ENCODE measurements at regions not wholly inside any gene's neighbourhood (a gene's known extent, or its start where the extent isn't known, plus 50 kb on each side); places are given as distances from the start of the nearest gene placed in this dataset.

- no peak for DNase-seq (ENCODE audit: low spot score)
Observed at GRCh38 chr1:4961935-4962645, 307.7 kb downstream of the AJAP1 start.

GRCh38 chr1:4960782-4961475 is 306.5 kb downstream of the AJAP1 start:
- no peak for DNase-seq (ENCODE audit: low spot score)

GRCh38 chr1:4960336-4960735 is 305.9 kb downstream of the AJAP1 start:
- no peak for DNase-seq (ENCODE audit: low spot score)

- no peak for DNase-seq (ENCODE audit: low spot score)
Observed at GRCh38 chr1:4959216-4959615, 304.8 kb downstream of the AJAP1 start.

- no peak for DNase-seq (ENCODE audit: low spot score)
Observed at GRCh38 chr1:4957027-4957426, 302.6 kb downstream of the AJAP1 start.

- DNase-seq (ENCODE audit: low spot score), result no peak
Observed at GRCh38 chr1:4954392-4954791, 300.0 kb downstream of the AJAP1 start.

GRCh38 chr1:4951601-4952000 is 297.2 kb downstream of the AJAP1 start:
- no peak for DNase-seq (ENCODE audit: low spot score)

GRCh38 chr1:4946343-4946742 is 291.9 kb downstream of the AJAP1 start:
- no peak for DNase-seq (ENCODE audit: low spot score)

GRCh38 chr1:4944911-4945310 is 290.5 kb downstream of the AJAP1 start:
- DNase-seq (ENCODE audit: low spot score), result no peak

- no peak for DNase-seq (ENCODE audit: low spot score)
Observed at GRCh38 chr1:4944072-4944471, 289.7 kb downstream of the AJAP1 start.

- no peak for DNase-seq (ENCODE audit: low spot score)
Observed at GRCh38 chr1:4939266-4939665, 284.9 kb downstream of the AJAP1 start.

GRCh38 chr1:4937876-4938534 is 283.6 kb downstream of the AJAP1 start:
- no peak for DNase-seq (ENCODE audit: low spot score)

- DNase-seq (ENCODE audit: low spot score), result no peak
Observed at GRCh38 chr1:4935807-4936206, 281.4 kb downstream of the AJAP1 start.

GRCh38 chr1:4933232-4933631 is 278.8 kb downstream of the AJAP1 start:
- no peak for DNase-seq (ENCODE audit: low spot score)

- no peak for DNase-seq (ENCODE audit: low spot score)
Observed at GRCh38 chr1:4932311-4933030, 278.1 kb downstream of the AJAP1 start.

- DNase-seq (ENCODE audit: low spot score), result no peak
Observed at GRCh38 chr1:4931486-4931885, 277.1 kb downstream of the AJAP1 start.

- DNase-seq (ENCODE audit: low spot score), result no peak
Observed at GRCh38 chr1:4928186-4928585, 273.8 kb downstream of the AJAP1 start.

GRCh38 chr1:4924356-4924755 is 269.9 kb downstream of the AJAP1 start:
- no peak for DNase-seq (ENCODE audit: low spot score)

- DNase-seq (ENCODE audit: low spot score), result no peak
Observed at GRCh38 chr1:4916610-4917009, 262.2 kb downstream of the AJAP1 start.

GRCh38 chr1:4915154-4915553 is 260.7 kb downstream of the AJAP1 start:
- no peak for DNase-seq (ENCODE audit: low spot score)

- DNase-seq (ENCODE audit: low spot score), result no peak
Observed at GRCh38 chr1:4908486-4908885, 254.1 kb downstream of the AJAP1 start.

GRCh38 chr1:4894566-4894965 is 240.2 kb downstream of the AJAP1 start:
- no peak for DNase-seq (ENCODE audit: low spot score)

- DNase-seq (ENCODE audit: low spot score), result no peak
Observed at GRCh38 chr1:4880626-4881025, 226.2 kb downstream of the AJAP1 start.

Measured in activated CD4-positive, alpha-beta T cell treated with anti-CD3 and anti-CD28 coated beads, Interleukin-2, Interleukin-4, amounts not matched to agents 100 ng/mL and 50 ng/mL, durations not matched to agents 16 hours and 8 hours (primary cell).